ENCODE measurements at regions not wholly inside any gene's neighbourhood (a gene's known extent, or its start where the extent isn't known, plus 50 kb on each side); places are given as distances from the start of the nearest gene placed in this dataset.

DNA sequence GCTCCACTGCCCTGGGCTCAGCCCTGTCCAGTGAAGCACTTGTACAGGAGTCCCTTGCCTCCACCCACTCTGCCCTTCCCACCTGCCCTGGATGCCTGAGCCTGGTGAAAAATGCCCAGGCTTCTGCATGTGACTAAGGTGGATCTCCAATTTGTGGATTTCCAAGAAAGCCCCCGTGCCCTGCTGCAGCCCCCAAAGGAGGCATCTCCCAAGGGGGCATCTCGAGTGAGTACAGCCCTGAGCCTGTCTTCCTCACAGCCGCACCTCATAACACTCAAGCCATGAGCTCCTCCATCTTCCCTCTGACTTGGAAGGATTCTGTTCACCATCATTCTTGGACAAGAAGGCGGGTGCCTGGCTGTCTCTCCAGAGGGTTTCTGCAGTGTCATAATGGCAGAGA lies 158.0 kb upstream of the PPP1R26 start:
- TF ChIP-seq MXI1 (IDR thresholded peaks at IDR 0.05; ENCODE audit: borderline replicate concordance, low read depth, low read length) (no peak), NFE2L2 (IDR thresholded peaks at IDR 0.05; ENCODE audit: low read depth, low read length) (no peak), RFX5 (IDR thresholded peaks at IDR 0.05; ENCODE audit: low read depth, low read length) (no peak), SMC3 (IDR thresholded peaks at IDR 0.05; ENCODE audit: low read depth, low read length) (no peak), POLR2A (IDR thresholded peaks at IDR 0.05; ENCODE audit: low read depth, low read length) (no peak), RAD21 (IDR thresholded peaks at IDR 0.05; ENCODE audit: low read length) (no peak), BHLHE40 (IDR thresholded peaks at IDR 0.05; ENCODE audit: low read depth, low read length) (no peak), MAZ (IDR thresholded peaks at IDR 0.05; ENCODE audit: borderline replicate concordance, low read depth, low read length) (no peak), RCOR1 (IDR thresholded peaks at IDR 0.05; ENCODE audit: insufficient replicate concordance, low read length) (no peak), MAFK (IDR thresholded peaks at IDR 0.05; ENCODE audit: low read depth, low read length) (no peak)
- TF ChIP-seq, protein P1, sequence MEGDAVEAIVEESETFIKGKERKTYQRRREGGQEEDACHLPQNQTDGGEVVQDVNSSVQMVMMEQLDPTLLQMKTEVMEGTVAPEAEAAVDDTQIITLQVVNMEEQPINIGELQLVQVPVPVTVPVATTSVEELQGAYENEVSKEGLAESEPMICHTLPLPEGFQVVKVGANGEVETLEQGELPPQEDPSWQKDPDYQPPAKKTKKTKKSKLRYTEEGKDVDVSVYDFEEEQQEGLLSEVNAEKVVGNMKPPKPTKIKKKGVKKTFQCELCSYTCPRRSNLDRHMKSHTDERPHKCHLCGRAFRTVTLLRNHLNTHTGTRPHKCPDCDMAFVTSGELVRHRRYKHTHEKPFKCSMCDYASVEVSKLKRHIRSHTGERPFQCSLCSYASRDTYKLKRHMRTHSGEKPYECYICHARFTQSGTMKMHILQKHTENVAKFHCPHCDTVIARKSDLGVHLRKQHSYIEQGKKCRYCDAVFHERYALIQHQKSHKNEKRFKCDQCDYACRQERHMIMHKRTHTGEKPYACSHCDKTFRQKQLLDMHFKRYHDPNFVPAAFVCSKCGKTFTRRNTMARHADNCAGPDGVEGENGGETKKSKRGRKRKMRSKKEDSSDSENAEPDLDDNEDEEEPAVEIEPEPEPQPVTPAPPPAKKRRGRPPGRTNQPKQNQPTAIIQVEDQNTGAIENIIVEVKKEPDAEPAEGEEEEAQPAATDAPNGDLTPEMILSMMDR (conservative IDR thresholded peaks at IDR 0.05; ENCODE audit: low read depth, low read length), result no peak

All from IMR-90 (cell line).